ENCODE measurements at regions not wholly inside any gene's neighbourhood (a gene's known extent, or its start where the extent isn't known, plus 50 kb on each side); places are given as distances from the start of the nearest gene placed in this dataset.

DNA sequence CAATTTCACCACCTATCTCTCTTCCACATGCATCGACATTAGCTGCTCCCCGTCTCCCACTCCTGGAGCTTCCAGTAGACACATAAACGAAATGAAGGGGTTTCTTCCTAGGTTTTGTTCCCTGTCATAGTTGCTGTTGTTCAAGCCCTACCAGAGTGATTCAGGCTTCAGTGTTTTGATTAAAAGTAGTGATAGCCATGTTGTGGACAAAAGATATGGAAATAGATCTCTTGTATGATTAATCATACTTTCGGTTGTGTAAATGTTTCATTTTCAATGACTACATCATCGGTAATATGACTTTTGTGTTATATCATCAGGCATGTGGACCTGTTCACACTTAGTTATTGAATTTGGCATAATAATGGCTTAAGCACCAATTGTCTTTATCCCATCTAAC lies 96.5 kb upstream of the KLF3 start:
- DNase-seq, result no peak

DNA sequence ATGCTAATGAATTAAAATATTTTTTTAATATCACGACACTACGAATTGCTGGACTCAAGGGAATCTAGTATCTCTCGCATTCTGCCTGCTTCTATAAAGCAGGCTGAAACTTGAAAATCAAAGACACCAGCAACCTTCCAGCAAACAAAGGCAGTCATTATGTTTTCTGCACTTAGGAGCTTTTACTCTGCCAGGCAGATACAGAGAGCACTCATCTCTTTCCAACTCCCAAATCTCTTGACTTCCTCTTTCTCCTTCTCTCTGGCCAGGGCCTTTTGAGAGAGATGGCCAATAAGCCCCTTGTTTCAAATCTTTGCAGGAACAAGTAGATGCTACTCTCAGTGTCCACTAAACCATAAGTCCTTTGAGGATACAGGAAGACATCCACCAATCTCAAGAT lies 95.2 kb upstream of the KLF3 start:
- DNase-seq, result no peak

GRCh38 chr4:38570647-38571276 lies 93.2 kb upstream of the KLF3 start:
- DNase-seq, result no peak

DNA sequence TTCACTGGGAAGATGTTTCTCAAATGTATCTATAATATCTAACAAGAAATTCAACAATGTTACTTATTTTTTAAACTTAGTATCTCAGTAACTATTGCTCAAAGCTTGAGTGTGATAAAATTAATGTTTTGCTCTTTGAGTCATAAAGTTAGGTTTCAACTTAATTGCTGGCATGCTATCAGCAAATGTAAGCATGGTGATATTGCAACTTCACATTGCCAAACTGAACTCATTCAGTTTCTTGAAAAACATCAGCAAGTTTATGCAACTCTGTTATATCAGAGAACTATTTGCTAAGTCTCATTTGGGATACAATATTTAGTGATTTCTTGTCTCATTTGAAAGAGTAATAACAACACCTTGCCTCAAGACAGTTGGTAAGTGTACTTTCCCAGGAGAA lies 91.2 kb upstream of the KLF3 start:
- no peak for DNase-seq

DNA sequence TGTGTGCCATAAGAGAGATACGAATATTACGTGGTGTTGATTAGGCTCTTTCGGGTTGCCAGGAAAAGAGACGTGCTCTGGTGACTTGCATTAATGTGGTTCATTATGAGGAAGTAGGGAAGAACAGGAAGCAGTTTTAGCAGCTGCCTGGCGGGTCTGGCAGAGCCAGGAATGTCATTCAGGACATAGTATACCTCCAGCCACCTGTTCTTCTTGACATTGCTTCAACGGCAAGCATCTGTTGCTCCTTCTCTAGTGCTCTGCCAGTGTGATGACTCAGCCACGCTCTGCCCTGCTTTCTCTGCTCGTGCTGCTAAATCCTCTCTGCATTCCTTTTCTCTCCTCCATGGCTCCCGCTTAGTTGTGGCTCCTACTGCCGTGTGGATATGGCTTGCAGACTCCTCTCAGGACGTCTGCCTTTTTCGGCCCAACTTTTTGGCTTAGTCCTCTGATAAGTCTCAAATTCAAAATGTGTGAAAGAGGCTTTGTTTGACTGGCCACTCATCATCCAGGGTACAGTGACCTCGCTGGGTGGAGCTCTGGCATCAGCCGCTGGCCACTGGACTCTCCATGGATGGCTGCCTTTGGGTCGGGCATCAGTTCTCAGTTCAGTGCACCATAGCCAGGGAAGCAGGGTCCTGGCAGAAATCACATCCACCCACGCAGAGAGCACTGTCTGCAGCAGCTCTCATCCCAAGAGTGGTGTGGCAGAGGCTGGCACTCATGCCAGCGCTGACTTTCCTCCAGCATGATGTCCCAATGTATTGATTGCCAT lies 89.3 kb upstream of the KLF3 start:
- DNase-seq, result peak; percentile 20

DNA sequence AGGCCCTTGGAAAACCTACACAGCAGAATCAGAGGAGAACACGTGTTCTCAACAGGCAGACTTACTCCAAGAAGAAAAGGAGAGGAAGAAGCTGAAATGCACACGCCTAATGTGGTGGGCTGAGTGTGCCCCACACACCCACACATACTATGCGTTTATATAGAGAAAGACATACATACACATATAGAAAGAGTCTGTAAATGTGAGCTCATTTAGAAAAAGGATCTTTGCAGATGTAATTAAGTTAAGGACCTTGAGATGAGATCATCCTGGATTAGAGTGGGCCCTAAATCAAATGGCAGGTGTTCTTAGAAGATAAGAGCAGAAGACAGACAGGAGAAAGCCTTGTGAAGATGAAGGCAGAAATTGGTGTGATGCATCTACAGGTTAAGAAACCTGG lies 87.2 kb upstream of the KLF3 start:
- DNase-seq, result no peak

- DNase-seq, result no peak
These were observed 86.5 kb upstream of the KLF3 start for GRCh38 chr4:38577462-38577861.

GRCh38 chr4:38581426-38582106 lies 82.4 kb upstream of the KLF3 start:
- DNase-seq, result no peak

GRCh38 chr4:38582445-38582844 lies 81.6 kb upstream of the KLF3 start:
- DNase-seq, result no peak

DNA sequence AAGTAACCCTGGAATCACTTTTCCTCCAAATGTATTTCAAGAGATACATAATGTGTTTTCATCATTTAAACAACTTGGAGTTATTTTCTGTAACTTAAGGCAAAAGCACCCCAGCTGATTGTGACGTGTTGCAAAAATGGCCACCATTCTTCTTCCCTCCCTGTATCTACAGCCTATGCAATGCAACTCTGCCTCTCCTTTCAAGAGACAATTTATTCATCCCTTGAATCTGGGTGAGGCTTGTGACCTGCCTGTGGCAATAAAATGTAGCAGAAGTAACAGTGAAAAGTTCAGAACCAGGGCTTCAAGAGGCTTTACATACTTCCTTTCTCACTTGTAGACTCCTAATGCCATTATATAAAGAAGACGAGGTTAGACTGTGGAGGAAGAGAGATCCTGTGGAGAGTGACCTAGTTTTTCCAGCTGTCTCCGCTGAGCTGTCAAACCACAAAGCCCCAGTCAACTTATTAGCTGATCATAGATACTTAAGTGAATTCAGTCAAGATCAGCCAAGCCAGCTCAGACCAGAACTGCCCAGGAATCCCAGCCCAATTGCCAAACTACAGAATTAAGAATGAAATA lies 81.0 kb upstream of the KLF3 start:
- no peak for DNase-seq

- no peak for DNase-seq
These were observed 78.1 kb upstream of the KLF3 start for GRCh38 chr4:38585871-38586270.

DNA sequence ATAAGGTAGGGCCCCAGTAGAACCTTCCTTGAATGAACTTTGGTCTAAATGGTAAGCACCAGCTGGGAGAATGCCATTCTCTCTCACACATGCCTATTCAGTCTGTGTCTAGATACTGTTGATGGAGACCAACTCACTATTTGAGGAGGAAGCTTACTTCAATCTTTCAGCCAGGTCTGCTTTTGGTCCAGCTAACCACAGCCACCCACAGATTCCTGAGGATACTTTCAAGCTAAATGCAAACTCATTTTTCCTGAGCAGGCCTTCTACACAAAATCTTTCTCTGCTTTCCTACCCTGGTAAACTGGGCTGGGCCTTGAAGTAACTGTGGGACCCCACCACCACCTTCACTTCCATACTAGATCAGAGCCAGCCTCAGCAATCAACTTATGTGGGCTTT lies 76.9 kb upstream of the KLF3 start:
- no peak for DNase-seq

- DNase-seq, result no peak
These were observed 74.0 kb upstream of the KLF3 start for GRCh38 chr4:38590046-38590445.

- DNase-seq, result no peak
These were observed 72.2 kb upstream of the KLF3 start for GRCh38 chr4:38591617-38592337.

GRCh38 chr4:38598489-38598888 lies 65.5 kb upstream of the KLF3 start:
- DNase-seq, result no peak

DNA sequence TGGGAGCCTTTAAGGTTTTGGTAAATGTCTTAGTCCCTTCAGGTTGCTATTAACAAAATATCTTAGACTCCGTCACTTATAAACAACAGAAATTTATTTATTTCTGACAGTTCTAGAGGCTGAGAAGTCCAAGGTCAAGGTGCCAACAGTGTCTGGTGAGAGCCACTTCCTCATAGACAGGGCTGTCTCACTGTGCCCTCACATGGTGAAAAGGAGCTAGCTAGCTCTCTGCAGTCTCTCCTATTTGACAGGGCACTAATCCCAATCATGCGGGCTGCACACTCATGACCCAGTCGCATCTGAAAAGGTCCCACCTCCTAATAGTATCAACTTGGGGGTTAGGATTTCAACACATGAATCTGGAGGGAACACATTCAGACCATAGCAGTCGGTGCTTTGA lies 63.4 kb upstream of the KLF3 start:
- no peak for DNase-seq

GRCh38 chr4:38601244-38601915 lies 62.6 kb upstream of the KLF3 start:
- no peak for DNase-seq

- DNase-seq, result no peak
These were observed 62.1 kb upstream of the KLF3 start for GRCh38 chr4:38601916-38602291.

- DNase-seq, result no peak
These were observed 60.3 kb upstream of the KLF3 start for GRCh38 chr4:38603652-38604051.

DNA sequence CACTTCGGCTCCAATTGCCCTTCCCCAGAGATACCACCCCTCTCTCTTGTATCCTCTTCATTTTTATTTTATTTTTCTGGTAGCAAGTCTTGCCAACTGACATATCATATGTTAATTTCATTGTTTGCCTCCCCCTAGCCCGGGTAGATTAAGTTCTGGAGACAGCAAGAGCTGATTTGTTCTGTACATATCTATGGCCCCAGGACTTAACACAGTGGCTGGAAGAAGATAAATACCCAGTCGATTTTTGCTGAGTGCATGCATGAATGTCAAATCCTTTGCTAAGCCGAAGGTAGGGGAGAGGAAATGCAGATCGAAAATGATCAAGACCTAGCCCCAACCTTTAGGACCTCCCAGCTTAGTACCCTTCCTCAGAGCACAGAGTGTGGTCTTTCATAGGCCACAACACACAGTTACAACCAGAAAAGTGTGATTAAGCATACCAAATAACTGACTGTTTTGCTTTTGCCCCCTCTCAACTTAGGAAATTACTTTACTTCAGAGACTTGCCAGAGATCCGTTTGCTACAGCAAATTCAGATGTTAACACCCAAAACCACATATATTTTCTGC lies 58.7 kb upstream of the KLF3 start:
- no peak for DNase-seq

DNA sequence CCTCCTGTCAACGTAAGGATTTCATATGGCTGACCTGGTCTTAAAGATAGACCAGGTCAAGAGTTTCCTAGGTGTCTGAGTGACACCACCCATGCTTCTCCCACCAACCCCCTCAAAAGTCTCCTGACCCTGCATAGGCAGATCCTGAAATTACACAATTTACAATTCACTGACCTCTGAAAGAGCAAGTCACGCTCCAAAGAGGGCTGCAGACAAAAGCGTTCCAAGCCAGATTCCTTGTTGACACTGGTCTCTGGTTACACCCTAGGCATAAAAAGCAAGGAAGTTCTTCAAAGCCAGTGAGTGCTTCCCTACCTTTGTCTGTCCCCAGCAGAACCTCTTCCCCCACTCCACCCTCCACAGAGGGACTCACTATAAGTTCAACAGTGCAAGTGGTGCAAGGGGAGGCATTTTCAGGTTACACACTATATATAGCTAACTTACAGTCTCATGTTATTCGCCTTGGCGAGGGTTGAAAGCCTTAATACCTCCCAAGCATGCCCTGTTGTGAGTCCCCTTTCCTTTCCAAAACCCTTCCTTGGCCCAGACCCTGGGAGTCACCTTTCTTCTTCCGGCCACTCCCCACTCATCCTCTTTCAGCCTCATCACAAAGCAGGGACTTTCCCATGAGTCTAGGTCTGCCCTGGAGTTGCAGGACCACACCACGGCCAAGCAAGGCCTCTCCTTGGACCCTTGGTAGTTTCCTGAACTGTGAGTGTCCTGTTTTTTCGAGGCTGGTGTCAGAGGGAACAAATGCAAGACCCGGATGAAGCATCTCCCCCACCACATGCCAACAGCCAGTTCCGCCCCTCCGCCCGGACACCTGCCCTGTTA lies 58.0 kb upstream of the KLF3 start:
- no peak for DNase-seq

GRCh38 chr4:38606587-38606905 lies 57.5 kb upstream of the KLF3 start:
- no peak for DNase-seq
